ENCODE measurements at regions not wholly inside any gene's neighbourhood (a gene's known extent, or its start where the extent isn't known, plus 50 kb on each side); places are given as distances from the start of the nearest gene placed in this dataset.

DNA sequence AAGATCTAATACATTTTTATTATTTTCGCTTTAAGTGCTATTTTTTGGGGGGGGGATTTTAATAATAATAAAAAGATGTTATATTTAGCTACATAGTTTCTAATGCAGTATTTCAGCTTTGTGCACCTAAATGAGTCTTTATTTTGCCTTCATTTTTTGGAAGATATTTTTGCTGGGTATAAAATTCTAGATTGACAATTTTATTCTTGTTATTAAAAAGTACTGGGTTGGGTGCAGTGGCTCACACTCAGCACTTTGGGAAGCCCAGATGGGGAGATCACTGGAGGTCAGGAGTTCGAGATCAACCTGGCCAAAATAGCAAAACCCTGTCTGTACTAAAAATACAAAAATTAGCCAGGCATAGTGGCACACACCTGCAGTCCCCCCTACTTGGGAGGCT lies 173.6 kb downstream of the SLC15A5 start:
- TF ChIP-seq, protein P1, sequence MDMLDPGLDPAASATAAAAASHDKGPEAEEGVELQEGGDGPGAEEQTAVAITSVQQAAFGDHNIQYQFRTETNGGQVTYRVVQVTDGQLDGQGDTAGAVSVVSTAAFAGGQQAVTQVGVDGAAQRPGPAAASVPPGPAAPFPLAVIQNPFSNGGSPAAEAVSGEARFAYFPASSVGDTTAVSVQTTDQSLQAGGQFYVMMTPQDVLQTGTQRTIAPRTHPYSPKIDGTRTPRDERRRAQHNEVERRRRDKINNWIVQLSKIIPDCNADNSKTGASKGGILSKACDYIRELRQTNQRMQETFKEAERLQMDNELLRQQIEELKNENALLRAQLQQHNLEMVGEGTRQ (IDR thresholded peaks at IDR 0.05; ENCODE audit: borderline replicate concordance, low read depth, low read length) = no peak
- TF ChIP-seq POLR2AphosphoS5 (IDR thresholded peaks at IDR 0.05; ENCODE audit: low read length) (no peak), NFIC (IDR thresholded peaks at IDR 0.05; ENCODE audit: low read depth, low read length) (no peak), RBBP5 (conservative IDR thresholded peaks at IDR 0.05) (no peak)
- TF ChIP-seq, protein P2, sequence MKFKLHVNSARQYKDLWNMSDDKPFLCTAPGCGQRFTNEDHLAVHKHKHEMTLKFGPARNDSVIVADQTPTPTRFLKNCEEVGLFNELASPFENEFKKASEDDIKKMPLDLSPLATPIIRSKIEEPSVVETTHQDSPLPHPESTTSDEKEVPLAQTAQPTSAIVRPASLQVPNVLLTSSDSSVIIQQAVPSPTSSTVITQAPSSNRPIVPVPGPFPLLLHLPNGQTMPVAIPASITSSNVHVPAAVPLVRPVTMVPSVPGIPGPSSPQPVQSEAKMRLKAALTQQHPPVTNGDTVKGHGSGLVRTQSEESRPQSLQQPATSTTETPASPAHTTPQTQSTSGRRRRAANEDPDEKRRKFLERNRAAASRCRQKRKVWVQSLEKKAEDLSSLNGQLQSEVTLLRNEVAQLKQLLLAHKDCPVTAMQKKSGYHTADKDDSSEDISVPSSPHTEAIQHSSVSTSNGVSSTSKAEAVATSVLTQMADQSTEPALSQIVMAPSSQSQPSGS (IDR thresholded peaks at IDR 0.05; ENCODE audit: low read length) = no peak
- TF ChIP-seq, protein P3, sequence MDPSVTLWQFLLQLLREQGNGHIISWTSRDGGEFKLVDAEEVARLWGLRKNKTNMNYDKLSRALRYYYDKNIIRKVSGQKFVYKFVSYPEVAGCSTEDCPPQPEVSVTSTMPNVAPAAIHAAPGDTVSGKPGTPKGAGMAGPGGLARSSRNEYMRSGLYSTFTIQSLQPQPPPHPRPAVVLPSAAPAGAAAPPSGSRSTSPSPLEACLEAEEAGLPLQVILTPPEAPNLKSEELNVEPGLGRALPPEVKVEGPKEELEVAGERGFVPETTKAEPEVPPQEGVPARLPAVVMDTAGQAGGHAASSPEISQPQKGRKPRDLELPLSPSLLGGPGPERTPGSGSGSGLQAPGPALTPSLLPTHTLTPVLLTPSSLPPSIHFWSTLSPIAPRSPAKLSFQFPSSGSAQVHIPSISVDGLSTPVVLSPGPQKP (IDR thresholded peaks at IDR 0.05; ENCODE audit: low read depth, low read length) = no peak
- TF ChIP-seq, protein P4, sequence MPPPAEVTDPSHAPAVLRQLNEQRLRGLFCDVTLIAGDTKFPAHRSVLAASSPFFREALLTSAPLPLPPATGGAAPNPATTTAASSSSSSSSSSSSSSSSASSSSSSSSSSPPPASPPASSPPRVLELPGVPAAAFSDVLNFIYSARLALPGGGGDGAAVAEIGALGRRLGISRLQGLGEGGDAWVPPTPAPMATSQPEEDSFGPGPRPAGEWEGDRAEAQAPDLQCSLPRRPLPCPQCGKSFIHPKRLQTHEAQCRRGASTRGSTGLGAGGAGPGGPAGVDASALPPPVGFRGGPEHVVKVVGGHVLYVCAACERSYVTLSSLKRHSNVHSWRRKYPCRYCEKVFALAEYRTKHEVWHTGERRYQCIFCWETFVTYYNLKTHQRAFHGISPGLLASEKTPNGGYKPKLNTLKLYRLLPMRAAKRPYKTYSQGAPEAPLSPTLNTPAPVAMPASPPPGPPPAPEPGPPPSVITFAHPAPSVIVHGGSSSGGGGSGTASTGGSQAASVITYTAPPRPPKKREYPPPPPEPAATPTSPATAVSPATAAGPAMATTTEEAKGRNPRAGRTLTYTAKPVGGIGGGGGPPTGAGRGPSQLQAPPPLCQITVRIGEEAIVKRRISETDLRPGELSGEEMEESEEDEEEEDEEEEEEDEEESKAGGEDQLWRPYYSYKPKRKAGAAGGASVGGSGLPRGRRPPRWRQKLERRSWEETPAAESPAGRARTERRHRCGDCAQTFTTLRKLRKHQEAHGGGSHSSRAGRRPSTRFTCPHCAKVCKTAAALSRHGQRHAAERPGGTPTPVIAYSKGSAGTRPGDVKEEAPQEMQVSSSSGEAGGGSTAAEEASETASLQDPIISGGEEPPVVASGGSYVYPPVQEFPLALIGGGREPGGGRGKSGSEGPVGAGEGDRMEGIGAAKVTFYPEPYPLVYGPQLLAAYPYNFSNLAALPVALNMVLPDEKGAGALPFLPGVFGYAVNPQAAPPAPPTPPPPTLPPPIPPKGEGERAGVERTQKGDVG (CRISPR knock-in tag; IDR thresholded peaks at IDR 0.05) = no peak
- TF ChIP-seq, protein P5, sequence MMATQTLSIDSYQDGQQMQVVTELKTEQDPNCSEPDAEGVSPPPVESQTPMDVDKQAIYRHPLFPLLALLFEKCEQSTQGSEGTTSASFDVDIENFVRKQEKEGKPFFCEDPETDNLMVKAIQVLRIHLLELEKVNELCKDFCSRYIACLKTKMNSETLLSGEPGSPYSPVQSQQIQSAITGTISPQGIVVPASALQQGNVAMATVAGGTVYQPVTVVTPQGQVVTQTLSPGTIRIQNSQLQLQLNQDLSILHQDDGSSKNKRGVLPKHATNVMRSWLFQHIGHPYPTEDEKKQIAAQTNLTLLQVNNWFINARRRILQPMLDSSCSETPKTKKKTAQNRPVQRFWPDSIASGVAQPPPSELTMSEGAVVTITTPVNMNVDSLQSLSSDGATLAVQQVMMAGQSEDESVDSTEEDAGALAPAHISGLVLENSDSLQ (IDR thresholded peaks at IDR 0.05) = no peak

All from GM12878 (cell line).